GM12892 (cell line): ENCODE measurements at regions not wholly inside any gene's neighbourhood (a gene's known extent, or its start where the extent isn't known, plus 50 kb on each side); places are given as distances from the start of the nearest gene placed in this dataset.
"Not testable (repeated sequence)": the region's sequence is repeated elsewhere in the genome, so short reads cannot be mapped to it uniquely, and the experiment has no call there.

Experiments used
- DNase-seq: peaks from one replicate; pipeline ENCODE4 v3.0.0; 2011; ENCODE audit not compliant: insufficient read length
- FAIRE-seq: peaks from 2 replicates; lab custom pipeline; 2011; peaks lifted over from hg19 to GRCh38; lab: Jason Lieb, UNC
- POLR2A ChIP-seq: IDR thresholded peaks from 2 replicates; pipeline ENCODE4 v1.6.1; 2011; ENCODE audit warnings: low read depth, low read length, control low read depth
- POLR2AphosphoS5 ChIP-seq: IDR thresholded peaks from 2 replicates; pipeline ENCODE4 v1.6.1; 2011; ENCODE audit warnings: low read depth, low read length, control low read depth
- TAF1 ChIP-seq: IDR thresholded peaks from 2 replicates; pipeline ENCODE4 v1.6.1; 2011; ENCODE audit warnings: low read depth, mild to moderate bottlenecking, control low read depth, low read length, borderline replicate concordance

DNA sequence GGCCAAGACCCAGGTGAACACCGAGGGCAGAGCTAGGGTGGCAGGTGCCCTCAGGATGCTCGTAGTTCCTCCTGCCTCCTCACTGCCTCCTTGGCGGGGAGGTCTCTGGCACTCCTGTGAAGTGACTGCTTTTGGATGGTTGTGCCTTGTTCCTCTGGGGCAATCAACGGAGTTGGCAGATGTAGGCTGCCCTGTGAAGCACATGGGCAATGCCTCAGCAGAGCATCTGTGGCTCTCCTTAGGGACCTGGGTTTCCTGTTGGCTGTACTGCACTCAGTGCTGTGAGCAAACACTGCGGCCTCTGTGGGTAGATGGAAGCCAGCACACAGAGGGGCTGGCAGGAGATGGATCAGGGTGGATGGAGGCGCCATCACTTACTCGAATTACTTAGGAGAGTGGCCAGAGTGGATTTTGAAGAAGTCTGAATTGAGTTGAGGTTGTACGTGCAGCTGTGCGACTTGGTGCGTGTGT is 71.4 kb upstream of the COL5A1 start:
- TF ChIP-seq TAF1 = no peak
- TF ChIP-seq POLR2AphosphoS5 = no peak
- TF ChIP-seq POLR2A = no peak
- no peak for DNase-seq

GRCh38 chr9:134570711-134571325 is 70.8 kb upstream of the COL5A1 start:
- TF ChIP-seq POLR2AphosphoS5 (no peak), TAF1 (no peak), POLR2A (no peak)
- FAIRE-seq (no peak), DNase-seq (no peak)

More for the DNA sequence above, 71.4 kb upstream of the COL5A1 start:
- no peak for FAIRE-seq

DNA sequence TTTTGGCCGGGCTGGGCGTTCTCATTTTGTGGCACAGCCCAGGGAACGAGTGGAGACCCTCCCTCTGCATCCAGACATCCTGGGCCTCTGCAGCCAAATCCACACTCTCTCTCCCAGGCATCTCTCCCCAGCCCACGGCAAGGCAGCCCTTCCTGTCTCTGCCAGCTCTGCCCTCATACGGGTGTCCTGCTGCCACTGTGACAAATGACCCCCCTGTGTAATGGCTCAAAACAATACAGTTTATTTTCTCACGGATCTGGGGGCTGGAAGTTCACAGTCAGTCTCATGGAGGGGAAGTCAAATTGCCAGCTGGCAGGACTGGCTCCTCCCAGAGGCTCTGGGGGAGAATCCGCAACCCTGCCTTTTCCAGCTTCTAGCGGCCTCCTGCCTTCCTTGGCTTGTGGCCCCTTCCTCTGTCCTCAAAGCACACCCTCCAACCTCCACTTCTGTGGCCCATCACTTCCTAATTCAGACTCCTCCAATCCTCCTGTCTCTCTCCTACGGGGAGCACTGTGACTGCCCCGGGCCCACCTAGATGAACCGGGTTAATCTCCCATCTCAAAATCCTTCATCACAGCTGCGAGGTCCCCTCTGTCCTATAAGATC is 70.2 kb upstream of the COL5A1 start:
- DNase-seq = no peak
- TF ChIP-seq POLR2A (no peak), TAF1 (no peak), POLR2AphosphoS5 (no peak)
- no peak for FAIRE-seq

DNA sequence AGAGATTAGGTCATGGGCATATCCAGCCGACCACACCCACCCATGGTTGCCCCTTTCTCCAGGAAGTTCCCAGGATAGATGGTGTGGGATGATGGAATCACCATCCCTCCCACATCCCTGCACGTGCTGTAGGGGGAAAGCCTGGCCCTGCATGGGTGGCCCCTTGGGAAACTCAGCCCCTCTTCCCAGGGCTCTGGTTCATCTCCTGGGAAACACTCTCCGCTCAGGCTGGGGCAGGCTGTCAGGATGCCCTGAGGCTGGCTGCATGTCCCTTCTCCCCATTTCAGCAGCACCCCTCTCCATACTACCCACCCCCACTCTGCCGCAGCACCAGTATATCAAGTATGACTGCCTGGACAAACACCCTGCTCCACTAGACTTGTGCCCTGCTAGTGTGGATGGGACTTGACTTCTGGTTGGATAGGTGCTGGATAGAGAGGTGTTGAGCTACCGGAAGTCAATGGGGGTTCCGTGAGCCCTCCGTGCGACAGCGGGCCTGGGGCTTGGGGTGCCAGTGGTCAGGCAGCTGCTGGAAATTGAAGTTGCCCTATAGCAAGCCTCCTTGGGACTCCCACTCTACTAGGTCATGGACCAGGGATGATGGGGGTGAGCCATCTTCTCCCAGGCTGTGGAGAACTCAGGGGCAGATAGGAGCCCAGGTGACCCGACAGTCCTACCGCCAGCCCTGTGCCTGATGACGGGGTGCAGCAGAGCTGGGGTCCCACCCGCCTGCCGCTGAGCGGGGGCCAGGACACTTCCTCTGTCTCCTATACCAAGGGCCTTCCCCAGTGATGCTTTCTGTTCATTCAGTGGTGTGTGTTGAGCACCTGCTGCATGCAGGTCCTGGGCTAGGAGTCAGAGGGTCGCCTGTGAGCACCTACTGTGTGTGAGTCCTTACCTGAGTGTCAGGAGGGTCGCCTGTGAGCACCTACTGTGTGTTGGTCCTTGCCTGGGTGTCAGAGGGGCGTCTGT is 69.4 kb upstream of the COL5A1 start:
- FAIRE-seq = no peak
- TF ChIP-seq POLR2AphosphoS5 (no peak), TAF1 (no peak), POLR2A (no peak)
- no peak for DNase-seq

- DNase-seq, FAIRE-seq: not testable (repeated sequence)
Measured at GRCh38 chr9:134574686-134575085, 66.9 kb upstream of the COL5A1 start.

GRCh38 chr9:134575103-134575900 is 66.3 kb upstream of the COL5A1 start:
- DNase-seq = no peak
- no peak for FAIRE-seq
- TF ChIP-seq POLR2A = no peak

DNA sequence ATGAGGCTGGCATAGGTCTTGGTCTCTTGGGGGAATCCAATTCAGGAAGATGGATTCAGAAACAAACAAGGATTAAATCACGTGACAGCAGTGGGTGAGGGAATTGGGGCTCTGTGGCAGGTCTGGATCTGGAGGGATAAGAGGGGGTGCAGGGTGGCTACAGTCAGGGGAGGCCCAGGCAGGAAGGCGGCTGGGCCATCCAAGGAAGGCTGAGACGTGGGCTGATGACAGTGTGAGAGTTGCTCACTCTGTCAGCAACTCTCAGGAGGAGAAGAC is 65.8 kb upstream of the COL5A1 start:
- FAIRE-seq (no peak), DNase-seq (no peak)
- TF ChIP-seq POLR2AphosphoS5 (no peak), TAF1 (no peak)

- TF ChIP-seq POLR2AphosphoS5 (no peak), POLR2A (no peak), TAF1 (no peak)
- DNase-seq (no peak), FAIRE-seq (no peak)
Measured at GRCh38 chr9:134585021-134585561, 56.5 kb upstream of the COL5A1 start.

- FAIRE-seq (no peak), DNase-seq (no peak)
Measured at GRCh38 chr9:134585746-134586706, 55.6 kb upstream of the COL5A1 start.

DNA sequence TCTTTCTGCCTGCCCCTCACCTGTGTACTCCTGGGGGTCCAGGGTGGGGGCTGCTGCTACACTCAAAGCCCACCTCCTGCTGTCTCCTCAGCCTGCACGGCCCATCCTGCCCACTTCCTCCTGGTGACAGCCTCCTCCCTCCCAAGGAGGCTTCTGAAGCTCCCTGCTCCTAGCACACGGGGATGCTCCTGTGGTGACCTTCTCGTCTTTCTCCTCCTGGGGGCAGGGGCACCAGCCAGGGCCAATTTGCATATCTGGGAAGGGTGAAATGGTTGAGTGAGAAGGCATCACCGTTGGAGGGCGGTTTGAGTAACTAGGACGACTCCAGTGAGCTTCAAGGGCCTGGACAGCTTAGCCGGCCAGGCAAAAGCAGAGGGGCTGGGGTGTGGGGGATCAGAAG is 51.9 kb upstream of the COL5A1 start:
- no peak for DNase-seq
- FAIRE-seq = no peak
- TF ChIP-seq POLR2AphosphoS5 (no peak), TAF1 (no peak), POLR2A (no peak)

More at GRCh38 chr9:134585746-134586706, 55.6 kb upstream of the COL5A1 start:
- no peak for TF ChIP-seq POLR2A
- no peak for TF ChIP-seq TAF1
- no peak for TF ChIP-seq POLR2AphosphoS5
